Suprapubic skin (tissue), 4 donors: ENCODE measurements at regions not wholly inside any gene's neighbourhood (a gene's known extent, or its start where the extent isn't known, plus 50 kb on each side); places are given as distances from the start of the nearest gene placed in this dataset.
A peak's percentile ranks its signal among the peaks of the same experiment; 100 is the strongest.

Source experiments
- DNase-seq, 2 donors: peaks; one replicate each; pipeline ENCODE4 v3.0.0-alpha.2; 2019; ENCODE audit warnings: low spot score in 2 of 2
- H3K27ac ChIP-seq: fragments of 200-600 bp; sonication (generic); one replicate; pipeline ENCODE4 v1.5.1; 2019
- H3K27me3 ChIP-seq: fragments of 200-600 bp; sonication (generic); one replicate; pipeline ENCODE4 v1.5.1; 2019
- H3K36me3 ChIP-seq: fragments of 200-600 bp; sonication (generic); one replicate; pipeline ENCODE4 v1.5.1; 2019
- H3K4me1 ChIP-seq: fragments of 200-600 bp; sonication (generic); one replicate; pipeline ENCODE4 v1.5.1; 2019
- H3K4me3 ChIP-seq: fragments of 200-600 bp; sonication (generic); one replicate; pipeline ENCODE4 v1.5.1; 2019; ENCODE audit warnings: mild to moderate bottlenecking
- H3K9me3 ChIP-seq: fragments of 200-600 bp; sonication (generic); one replicate; pipeline ENCODE4 v1.5.1; 2019
- EP300 ChIP-seq: sonication (generic); formaldehyde crosslinking; IDR thresholded peaks from one replicate; pipeline ENCODE4 v1.6.1; 2017; ENCODE audit warnings: antibody characterized with exemption
- POLR2A ChIP-seq, 2 donors: fragments of 450-650 bp; IDR thresholded peaks; one replicate each; pipeline ENCODE4 v1.6.1; 2017; ENCODE audit warnings: antibody characterized with exemption in 2 of 2, mild to moderate bottlenecking in 2 of 2, moderate library complexity in 2 of 2
- POLR2AphosphoS5 ChIP-seq, 3 donors: sonication (generic); formaldehyde crosslinking; IDR thresholded peaks; one replicate each; pipeline ENCODE4 v1.6.1; 2017; ENCODE audit warnings: antibody characterized with exemption in 3 of 3
- WGBS: methylation state at CpG from one replicate; pipeline ENCODE4 v1.1.5; 2018; 5-methylcytosine and 5-hydroxymethylcytosine counted together
- TF ChIP-seq, protein P1 (sequence below), 2 donors: fragments of 200-600 bp in 1 of 2; fragments of 450-650 bp in 1 of 2; sonication (generic) in 1 of 2; IDR thresholded peaks; one replicate each; pipeline ENCODE4 v1.5.1; 2016 to 2019; ENCODE audit warnings: antibody characterized with exemption in 2 of 2, mild to moderate bottlenecking in 1 of 2, moderate library complexity in 1 of 2

DNA sequence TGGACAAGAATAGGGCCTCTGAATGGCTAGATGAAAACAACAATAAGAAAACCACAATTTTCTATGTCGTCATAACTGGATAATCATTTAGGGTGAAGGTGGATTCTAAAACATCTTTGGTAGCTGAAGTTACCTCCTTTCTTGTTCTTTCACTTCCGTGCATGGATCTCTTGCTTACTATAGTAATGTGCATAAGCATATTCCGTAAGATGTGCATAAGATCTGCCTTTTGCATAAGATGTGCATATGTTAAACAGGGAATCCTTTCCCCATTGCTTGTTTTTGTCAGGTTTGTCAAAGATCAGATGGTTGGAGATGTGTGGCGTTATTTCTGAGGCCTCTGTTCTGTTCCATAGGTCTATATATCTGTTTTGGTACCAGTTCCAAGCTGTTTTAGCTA, 353.6 kb downstream of the MTX2 start:
- no peak for DNase-seq
- Histone ChIP-seq H3K36me3 (no peaks in the 10 kb centered on the region), H3K9me3 (no peaks in the 10 kb centered on the region), H3K27ac (no peak overlapping the region), H3K27me3 (peaks cover 12% of the 10 kb centered on the region), H3K4me1 (no peaks in the 10 kb centered on the region), H3K4me3 (no peak overlapping the region)
- TF ChIP-seq POLR2A (IDR thresholded peaks at IDR 0.05) = no peak
- no peak for TF ChIP-seq EP300
- TF ChIP-seq, protein P1, sequence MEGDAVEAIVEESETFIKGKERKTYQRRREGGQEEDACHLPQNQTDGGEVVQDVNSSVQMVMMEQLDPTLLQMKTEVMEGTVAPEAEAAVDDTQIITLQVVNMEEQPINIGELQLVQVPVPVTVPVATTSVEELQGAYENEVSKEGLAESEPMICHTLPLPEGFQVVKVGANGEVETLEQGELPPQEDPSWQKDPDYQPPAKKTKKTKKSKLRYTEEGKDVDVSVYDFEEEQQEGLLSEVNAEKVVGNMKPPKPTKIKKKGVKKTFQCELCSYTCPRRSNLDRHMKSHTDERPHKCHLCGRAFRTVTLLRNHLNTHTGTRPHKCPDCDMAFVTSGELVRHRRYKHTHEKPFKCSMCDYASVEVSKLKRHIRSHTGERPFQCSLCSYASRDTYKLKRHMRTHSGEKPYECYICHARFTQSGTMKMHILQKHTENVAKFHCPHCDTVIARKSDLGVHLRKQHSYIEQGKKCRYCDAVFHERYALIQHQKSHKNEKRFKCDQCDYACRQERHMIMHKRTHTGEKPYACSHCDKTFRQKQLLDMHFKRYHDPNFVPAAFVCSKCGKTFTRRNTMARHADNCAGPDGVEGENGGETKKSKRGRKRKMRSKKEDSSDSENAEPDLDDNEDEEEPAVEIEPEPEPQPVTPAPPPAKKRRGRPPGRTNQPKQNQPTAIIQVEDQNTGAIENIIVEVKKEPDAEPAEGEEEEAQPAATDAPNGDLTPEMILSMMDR (IDR thresholded peaks at IDR 0.05) = no peak
- TF ChIP-seq POLR2AphosphoS5 (IDR thresholded peaks at IDR 0.05) = no peak
- 97% methylated on average over 4 of the region's 4 CpGs for WGBS

DNA sequence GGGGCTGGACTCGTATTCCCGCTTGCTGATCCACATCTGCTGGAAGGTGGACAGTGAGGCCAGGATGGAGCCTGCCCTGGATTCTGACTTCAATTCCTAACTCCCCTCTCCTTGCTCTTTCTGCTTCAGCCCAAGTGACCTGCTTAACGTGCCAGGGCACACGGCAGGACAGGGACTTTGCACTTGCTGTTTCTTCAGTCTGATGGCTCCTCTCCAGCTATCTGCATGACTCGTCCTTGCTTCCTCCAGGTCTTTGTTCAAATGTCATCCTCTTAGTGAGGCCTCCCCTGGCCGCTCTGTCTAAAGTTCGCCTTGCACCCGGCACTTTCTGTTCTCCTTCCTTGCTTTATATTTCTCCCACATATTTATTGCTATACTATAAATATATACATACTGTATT, 357.6 kb downstream of the MTX2 start:
- Histone ChIP-seq H3K36me3 (no peaks in the 10 kb centered on the region), H3K4me1 (no peaks in the 10 kb centered on the region), H3K27ac (no peak overlapping the region), H3K4me3 (no peak overlapping the region), H3K9me3 (no peaks in the 10 kb centered on the region), H3K27me3 (peaks cover 5% of the 10 kb centered on the region)
- TF ChIP-seq, protein P1 (IDR thresholded peaks at IDR 0.05) = no peak
- no peak for TF ChIP-seq POLR2AphosphoS5 (IDR thresholded peaks at IDR 0.05)
- TF ChIP-seq POLR2A (IDR thresholded peaks at IDR 0.05) = no peak
- no peak for TF ChIP-seq EP300
- WGBS = 87% methylated on average over 8 of the region's 8 CpGs
- DNase-seq = no peak

DNA sequence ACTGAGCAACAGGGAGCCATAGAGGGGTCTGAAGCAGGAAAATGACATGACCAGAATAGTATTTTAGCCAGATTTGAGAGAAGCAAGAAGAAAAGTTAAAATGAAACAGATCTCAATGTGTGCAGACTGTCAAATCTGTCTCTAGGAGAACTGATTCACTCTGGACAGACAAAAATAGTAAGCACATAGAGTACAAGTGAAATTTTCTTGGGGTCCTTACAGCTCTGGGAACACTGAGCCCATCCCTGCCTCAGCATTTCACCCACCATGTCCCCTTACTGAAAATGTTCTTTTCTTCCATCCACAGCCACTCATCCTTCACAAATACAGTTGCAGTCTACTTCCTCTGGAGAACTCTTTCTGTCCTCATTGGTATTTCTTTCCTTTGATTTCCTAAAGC, 359.2 kb downstream of the MTX2 start:
- TF ChIP-seq POLR2A (IDR thresholded peaks at IDR 0.05) (no peak), EP300 (no peak), POLR2AphosphoS5 (IDR thresholded peaks at IDR 0.05) (no peak)
- TF ChIP-seq, protein P1 (IDR thresholded peaks at IDR 0.05) = no peak
- no peaks in the 10 kb centered on the region for H3K36me3 ChIP-seq
- no peaks in the 10 kb centered on the region for H3K4me1 ChIP-seq
- H3K27ac ChIP-seq = no peak overlapping the region
- no peaks in the 10 kb centered on the region for H3K9me3 ChIP-seq
- H3K4me3 ChIP-seq = no peak overlapping the region
- peaks cover 11% of the 10 kb centered on the region for H3K27me3 ChIP-seq
- no peak for DNase-seq

DNA sequence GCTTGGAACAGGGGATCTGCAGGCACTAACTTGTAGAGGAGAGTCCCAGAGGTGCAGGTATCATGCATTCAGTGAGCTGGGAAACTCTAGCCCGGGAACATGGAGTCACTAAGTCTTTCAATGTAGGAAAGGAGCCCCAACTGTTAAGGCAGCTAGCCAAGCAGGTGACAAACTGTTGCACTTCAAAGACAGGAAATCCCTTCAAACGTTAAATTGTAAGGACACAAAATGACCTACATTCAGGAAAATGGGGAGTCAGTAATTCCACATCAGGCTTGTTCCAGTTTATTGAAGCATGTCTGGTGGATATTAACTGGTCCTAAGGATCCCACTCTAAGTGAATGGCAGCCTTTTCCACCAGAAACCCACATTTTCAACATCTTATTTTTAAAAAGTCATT, 364.5 kb downstream of the MTX2 start:
- WGBS = 69% methylated on average over 2 of the region's 2 CpGs
- peaks cover 17% of the 10 kb centered on the region for H3K4me1 ChIP-seq
- H3K9me3 ChIP-seq = no peaks in the 10 kb centered on the region
- no peak overlapping the region for H3K27ac ChIP-seq
- no peak overlapping the region for H3K4me3 ChIP-seq
- TF ChIP-seq EP300 (no peak), POLR2A (IDR thresholded peaks at IDR 0.05) (no peak), POLR2AphosphoS5 (IDR thresholded peaks at IDR 0.05) (no peak)
- TF ChIP-seq, protein P1 (IDR thresholded peaks at IDR 0.05) = no peak
- no peak for DNase-seq
- no peaks in the 10 kb centered on the region for H3K36me3 ChIP-seq
- peaks cover 36% of the 10 kb centered on the region for H3K27me3 ChIP-seq

DNA sequence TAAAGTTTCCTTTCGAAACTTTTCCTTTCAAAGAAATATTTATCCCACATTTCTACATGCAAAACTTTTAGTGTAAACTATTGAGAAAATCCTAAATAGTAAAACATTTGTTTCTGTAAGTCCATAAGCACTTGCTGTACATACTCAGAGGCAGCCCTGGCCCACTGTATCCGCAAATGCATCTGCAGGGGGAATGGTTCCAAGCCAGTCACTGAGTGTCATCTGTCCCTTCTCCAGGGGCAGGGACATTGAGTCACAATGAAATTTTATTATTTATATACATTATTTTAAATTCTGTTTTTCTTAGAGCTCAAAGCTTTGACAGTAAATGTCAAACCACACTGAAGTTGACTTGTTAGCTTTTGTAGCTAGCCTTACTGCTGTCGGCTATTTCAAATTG, 367.2 kb downstream of the MTX2 start:
- H3K27me3 ChIP-seq = peaks cover 52% of the 10 kb centered on the region
- no peak overlapping the region for H3K27ac ChIP-seq
- H3K36me3 ChIP-seq = no peaks in the 10 kb centered on the region
- 80% methylated on average over 3 of the region's 3 CpGs for WGBS
- peak overlapping the region; percentile 84 for H3K4me3 ChIP-seq
- H3K4me1 ChIP-seq = peaks cover 17% of the 10 kb centered on the region
- no peaks in the 10 kb centered on the region for H3K9me3 ChIP-seq
- TF ChIP-seq POLR2A (IDR thresholded peaks at IDR 0.05) (no peak), POLR2AphosphoS5 (IDR thresholded peaks at IDR 0.05) (no peak), EP300 (no peak)
- TF ChIP-seq, protein P1 (IDR thresholded peaks at IDR 0.05) = no peak
- no peak for DNase-seq
